Thymus (tissue), 11 donors: ENCODE measurements at regions not wholly inside any gene's neighbourhood (a gene's known extent, or its start where the extent isn't known, plus 50 kb on each side); places are given as distances from the start of the nearest gene placed in this dataset.
"Not testable (repeated sequence)": the region's sequence is repeated elsewhere in the genome, so short reads cannot be mapped to it uniquely, and the experiment has no call there.

ENCODE experiments used
- DNase-seq, 9 donors: peaks; one replicate each; pipeline ENCODE4 v3.0.0-alpha.2; 2013; ENCODE audit warnings: low spot score in 9 of 9, low read depth in 6 of 9, missing footprints in 1 of 9
- H3K27ac ChIP-seq, 2 donors: one replicate each; pipeline ENCODE4 v1.5.1; 2013; ENCODE audit warnings: control low read depth in 1 of 2, low read depth in 1 of 2, low read length in 1 of 2, mild to moderate bottlenecking in 1 of 2, moderate library complexity in 1 of 2
- H3K27me3 ChIP-seq, 2 donors: one replicate each; pipeline ENCODE4 v1.5.1; 2013; ENCODE audit warnings: low read length in 1 of 2; ENCODE audit not compliant: control insufficient read depth in 2 of 2, insufficient read depth in 1 of 2
- H3K36me3 ChIP-seq, 2 donors: one replicate each; pipeline ENCODE4 v1.5.1; 2013; ENCODE audit warnings: low read length in 1 of 2, mild to moderate bottlenecking in 1 of 2, moderate library complexity in 1 of 2; ENCODE audit not compliant: control insufficient read depth in 2 of 2, insufficient read depth in 2 of 2
- H3K4me1 ChIP-seq, 2 donors: one replicate each; pipeline ENCODE4 v1.5.1; 2013; ENCODE audit warnings: low read length in 2 of 2; ENCODE audit not compliant: control insufficient read depth in 2 of 2, insufficient read depth in 2 of 2
- H3K4me3 ChIP-seq, 2 donors: one replicate each; pipeline ENCODE4 v1.5.1; 2013; ENCODE audit warnings: low read length in 2 of 2, control low read depth in 1 of 2, mild to moderate bottlenecking in 1 of 2
- H3K9me3 ChIP-seq, 2 donors: one replicate each; pipeline ENCODE4 v1.5.1; 2013; ENCODE audit warnings: low read length in 1 of 2, mild to moderate bottlenecking in 1 of 2; ENCODE audit not compliant: control insufficient read depth in 2 of 2, insufficient read depth in 1 of 2
- WGBS: extraction: QIAGEN DNeasy Blood & Tissue Kit; methylation state at CpG from one replicate; pipeline ENCODE4 v1.1.7; 2013; 5-methylcytosine and 5-hydroxymethylcytosine counted together
- donor health status: healthy.

DNA sequence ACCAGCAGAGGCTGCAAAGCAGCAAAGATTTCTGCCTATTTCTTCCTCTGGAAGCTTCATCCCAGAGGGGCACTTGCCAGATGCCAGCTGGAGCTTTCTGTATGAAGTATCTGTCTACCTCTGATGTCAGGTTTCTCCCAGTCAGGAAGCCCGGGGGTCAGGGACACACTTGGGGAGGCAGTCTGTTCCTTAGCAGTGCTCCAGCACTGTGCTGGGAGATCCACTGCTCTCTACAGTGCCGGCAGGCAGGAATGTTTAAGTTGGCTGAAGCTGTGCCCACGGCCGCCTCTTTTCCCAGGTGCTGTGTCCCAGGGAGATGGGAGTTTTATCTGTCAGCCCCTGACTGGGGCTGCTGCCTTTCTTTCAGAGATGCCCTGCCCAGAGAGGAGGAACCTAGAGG lies 631.1 kb upstream of the HTR1E start:
- Histone ChIP-seq H3K36me3 (no peaks in the 10 kb centered on the region), H3K27me3 (no peaks in the 10 kb centered on the region), H3K27ac (no peak overlapping the region), H3K4me1 (no peaks in the 10 kb centered on the region), H3K4me3 (no peak overlapping the region), H3K9me3 (peaks cover 0 to 22% of the 10 kb centered on the region in 2 donors)
- DNase-seq, result no peak
- WGBS, result 87% methylated on average over 4 of the region's 4 CpGs

DNA sequence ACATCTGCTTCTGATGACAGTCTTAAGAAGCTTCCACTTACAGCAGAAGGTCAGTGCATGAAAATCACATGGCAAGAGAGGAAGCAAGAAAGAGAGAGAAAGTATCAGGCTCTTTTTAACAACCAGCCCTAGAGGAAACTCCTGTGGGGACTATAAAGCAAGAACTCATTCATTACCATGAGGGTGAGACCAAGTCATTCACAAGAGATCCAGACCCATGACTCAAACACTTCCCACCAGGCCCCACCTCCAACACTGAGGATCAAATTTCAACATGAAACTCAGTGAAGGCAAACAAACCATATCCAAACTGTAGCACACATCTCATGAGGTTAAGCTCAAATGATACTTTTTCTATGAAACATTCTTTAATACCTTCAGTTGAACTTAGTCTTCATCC lies 643.2 kb upstream of the SYNCRIP start:
- peaks cover 1 to 9% of the 10 kb centered on the region in 2 donors for H3K9me3 ChIP-seq
- H3K27me3 ChIP-seq, result no peaks in the 10 kb centered on the region
- no peaks in the 10 kb centered on the region for H3K36me3 ChIP-seq
- no peak overlapping the region for H3K27ac ChIP-seq
- no peaks in the 10 kb centered on the region for H3K4me1 ChIP-seq
- DNase-seq, result no peak
- no peak overlapping the region for H3K4me3 ChIP-seq

- 92% methylated on average over 22 of the region's 22 CpGs for WGBS
- DNase-seq, result not testable (repeated sequence)
These were observed 642.3 kb upstream of the SYNCRIP start for GRCh38 chr6:86284809-86285480.

DNA sequence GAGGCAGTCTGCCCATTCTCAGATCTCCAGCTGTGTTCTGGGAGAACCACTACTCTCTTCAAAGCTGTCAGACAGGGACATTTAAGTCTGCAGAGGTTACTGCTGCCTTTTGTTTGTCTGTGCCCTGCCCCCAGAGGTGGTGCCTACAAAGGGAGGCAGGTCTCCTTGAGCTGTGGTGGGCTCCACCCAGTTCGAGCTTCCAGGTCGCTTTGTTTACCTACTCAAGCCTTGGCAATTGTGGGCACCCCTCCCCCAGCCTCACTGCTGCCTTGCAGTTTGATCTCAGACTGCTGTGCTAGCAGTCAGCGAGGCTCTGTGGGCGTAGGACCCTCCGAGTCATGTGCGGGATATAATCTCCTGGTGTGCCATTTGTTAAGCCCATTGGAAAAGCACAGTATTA lies 640.9 kb upstream of the SYNCRIP start:
- not testable (repeated sequence) for H3K27me3 ChIP-seq, H3K27ac ChIP-seq, H3K4me1 ChIP-seq, H3K36me3 ChIP-seq, H3K4me3 ChIP-seq, DNase-seq, H3K9me3 ChIP-seq
- 93% methylated on average over 6 of the region's 6 CpGs for WGBS

More at GRCh38 chr6:86284809-86285480, 642.3 kb upstream of the SYNCRIP start:
- not testable (repeated sequence) for H3K4me1 ChIP-seq, H3K4me3 ChIP-seq, H3K27ac ChIP-seq, H3K27me3 ChIP-seq, H3K36me3 ChIP-seq, H3K9me3 ChIP-seq

DNA sequence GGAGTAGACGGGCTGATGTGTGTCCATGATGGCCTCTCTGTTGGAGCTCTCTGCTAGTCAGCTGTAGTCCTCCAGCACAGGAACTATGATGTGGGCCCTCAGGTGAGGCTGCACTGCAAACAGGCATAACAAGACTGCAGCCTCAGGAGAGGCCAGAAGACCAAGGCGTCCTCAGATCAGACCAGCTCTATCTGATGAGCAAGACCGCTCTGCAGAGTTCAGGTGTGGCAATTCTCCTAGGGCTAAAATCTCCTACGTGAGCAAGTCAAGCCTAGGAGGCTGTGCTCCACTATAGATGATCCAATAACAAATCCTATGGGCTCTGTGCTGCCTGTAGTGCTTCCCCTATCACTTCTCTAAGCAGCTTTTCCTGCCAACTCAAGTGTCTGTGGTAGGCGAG lies 633.4 kb upstream of the SYNCRIP start:
- Histone ChIP-seq H3K4me3 (no peak overlapping the region), H3K27me3 (no peaks in the 10 kb centered on the region), H3K4me1 (no peaks in the 10 kb centered on the region), H3K9me3 (peaks cover 0 to 14% of the 10 kb centered on the region in 2 donors), H3K36me3 (no peaks in the 10 kb centered on the region), H3K27ac (no peak overlapping the region)
- WGBS, result 93% methylated on average over 5 of the region's 5 CpGs
- no peak for DNase-seq

DNA sequence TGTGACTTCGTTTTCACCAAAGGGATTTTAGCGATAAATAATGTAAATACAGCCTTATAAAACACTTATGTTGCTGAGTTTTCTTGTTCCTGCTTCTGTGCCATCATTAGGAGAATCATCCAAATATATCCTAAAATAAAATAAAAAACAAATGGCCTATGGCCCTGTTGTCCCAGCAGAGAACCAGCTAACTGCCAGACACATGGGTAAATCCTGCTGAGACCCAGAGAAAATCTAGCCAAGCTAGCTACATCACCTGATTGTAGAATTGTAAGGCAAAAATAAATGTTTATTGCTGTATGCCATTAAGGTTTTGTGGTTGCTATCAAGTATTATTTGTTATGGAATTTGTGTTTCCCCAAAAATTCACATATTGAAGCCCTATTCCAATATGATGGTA lies 631.2 kb upstream of the SYNCRIP start:
- H3K27ac ChIP-seq, result no peak overlapping the region
- H3K4me1 ChIP-seq, result no peaks in the 10 kb centered on the region
- no peaks in the 10 kb centered on the region for H3K36me3 ChIP-seq
- 86% methylated on average over 2 of the region's 2 CpGs for WGBS
- DNase-seq, result no peak
- H3K4me3 ChIP-seq, result no peak overlapping the region
- H3K9me3 ChIP-seq, result peaks cover 0 to 14% of the 10 kb centered on the region in 2 donors
- H3K27me3 ChIP-seq, result no peaks in the 10 kb centered on the region

DNA sequence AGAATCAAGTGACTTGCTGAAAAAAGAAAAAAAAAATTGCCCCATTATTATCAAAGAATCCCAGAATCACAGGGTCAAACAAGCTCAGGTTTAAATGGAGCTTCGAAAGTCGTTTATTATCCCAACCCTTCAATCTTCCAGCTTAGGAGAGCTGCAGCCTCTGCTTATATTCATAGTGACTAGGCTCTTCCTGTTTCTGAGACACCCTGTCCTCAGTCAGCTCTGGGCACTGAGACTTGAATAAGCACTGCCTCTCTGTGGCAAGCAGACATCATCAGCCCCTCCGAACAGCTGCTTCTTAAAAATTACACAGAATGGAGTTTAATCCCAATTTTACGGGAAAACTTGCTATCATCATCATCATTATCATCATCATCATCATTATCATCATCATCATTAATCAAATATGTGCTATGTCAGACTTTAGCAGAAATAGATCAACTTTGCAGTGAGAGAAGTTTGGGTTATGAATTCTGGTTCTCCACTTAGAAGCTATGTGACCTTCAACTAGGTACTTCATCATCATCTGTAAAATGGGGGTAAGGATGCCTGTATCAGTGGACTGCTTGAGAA lies 614.0 kb upstream of the SYNCRIP start:
- no peaks in the 10 kb centered on the region for H3K27me3 ChIP-seq
- H3K4me1 ChIP-seq, result no peaks in the 10 kb centered on the region
- WGBS, result 77% methylated on average over 4 of the region's 4 CpGs
- no peak overlapping the region for H3K4me3 ChIP-seq
- H3K9me3 ChIP-seq, result peaks cover 0 to 2% of the 10 kb centered on the region in 2 donors
- no peak overlapping the region for H3K27ac ChIP-seq
- no peaks in the 10 kb centered on the region for H3K36me3 ChIP-seq
- DNase-seq, result no peak

DNA sequence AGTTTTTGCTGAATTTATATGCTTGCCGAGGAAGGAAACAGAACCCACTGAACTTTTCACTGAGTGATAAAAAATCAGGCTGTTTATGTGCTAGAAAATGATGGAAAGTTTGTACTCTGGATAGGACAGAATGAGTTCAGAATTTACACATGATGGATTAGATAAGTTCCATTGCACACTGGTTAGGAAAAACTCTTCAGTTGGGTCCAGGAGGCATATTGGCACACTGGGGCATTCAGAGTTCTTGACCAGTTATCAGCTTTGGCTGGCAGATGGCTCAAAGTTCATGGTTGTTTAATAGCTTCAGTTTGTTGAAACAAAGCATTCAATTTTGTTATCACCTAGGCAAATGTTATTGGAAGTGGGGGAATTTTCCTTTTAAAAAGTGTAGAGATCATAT lies 613.3 kb upstream of the SYNCRIP start:
- 83% methylated on average over 1 of the region's 1 CpG for WGBS
- no peaks in the 10 kb centered on the region for H3K36me3 ChIP-seq
- no peaks in the 10 kb centered on the region for H3K27me3 ChIP-seq
- no peak overlapping the region for H3K4me3 ChIP-seq
- no peak overlapping the region for H3K27ac ChIP-seq
- no peaks in the 10 kb centered on the region for H3K4me1 ChIP-seq
- peaks cover 0 to 2% of the 10 kb centered on the region in 2 donors for H3K9me3 ChIP-seq
- no peak for DNase-seq

DNA sequence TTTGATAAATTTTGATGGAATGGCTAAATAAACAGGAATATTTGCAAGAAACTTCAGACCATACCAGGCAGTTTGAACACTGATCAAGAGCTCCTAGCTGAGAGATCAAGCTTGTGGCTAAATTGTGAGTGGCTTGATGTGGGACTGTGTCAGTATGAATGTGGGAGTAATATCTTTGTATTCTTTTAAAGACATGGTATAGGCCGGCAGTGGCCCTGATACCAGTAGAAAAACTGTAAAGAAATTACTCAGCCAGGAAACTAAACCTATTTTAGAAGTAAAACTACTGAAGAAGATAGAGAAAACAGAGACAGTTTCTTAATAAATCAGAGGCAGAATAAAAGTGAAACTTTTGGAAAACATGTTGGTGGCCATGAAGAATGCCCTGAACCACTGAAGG lies 608.4 kb upstream of the SYNCRIP start:
- H3K4me3 ChIP-seq, result no peak overlapping the region
- DNase-seq, result no peak
- no peaks in the 10 kb centered on the region for H3K27me3 ChIP-seq
- no peaks in the 10 kb centered on the region for H3K9me3 ChIP-seq
- no peaks in the 10 kb centered on the region for H3K36me3 ChIP-seq
- 40% methylated on average over 1 of the region's 1 CpG for WGBS
- no peaks in the 10 kb centered on the region for H3K4me1 ChIP-seq
- H3K27ac ChIP-seq, result no peak overlapping the region
